CD4-positive, alpha-beta T cell treated with Interleukin-15 for 1 hour (primary cell): ENCODE measurements at regions not wholly inside any gene's neighbourhood (a gene's known extent, or its start where the extent isn't known, plus 50 kb on each side); places are given as distances from the start of the nearest gene placed in this dataset.

Experiments
- DNase-seq: peaks from one replicate; pipeline ENCODE4 v3.0.0-alpha.2; 2020

DNA sequence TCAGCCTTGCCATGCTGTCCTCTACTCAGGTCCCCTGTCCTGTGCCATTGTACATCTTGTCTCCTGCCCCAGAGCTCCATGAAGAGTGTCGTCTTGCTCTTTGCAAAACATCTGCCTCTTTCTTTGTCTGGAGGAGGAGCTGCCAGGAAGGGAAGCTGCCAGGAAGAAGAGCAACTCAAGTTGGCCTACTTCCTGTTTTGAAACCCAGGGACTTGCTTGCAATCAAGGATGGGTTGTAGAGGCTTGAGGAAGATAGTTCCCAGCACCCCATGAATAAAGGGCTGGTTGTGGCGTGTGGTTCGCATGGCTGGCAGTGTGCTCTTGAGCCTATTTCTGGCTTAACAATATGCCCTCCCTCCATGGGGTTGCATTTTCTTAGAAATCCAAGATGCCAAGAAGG lies 53.0 kb upstream of the CPEB4 start:
- DNase-seq = no peak

GRCh38 chr5:173835661-173836060 lies 52.5 kb upstream of the CPEB4 start:
- DNase-seq = no peak

- DNase-seq = no peak
These were observed 50.5 kb upstream of the CPEB4 start for GRCh38 chr5:173837654-173838053.
